Esophagus muscularis mucosa (tissue), 4 donors: ENCODE measurements at regions not wholly inside any gene's neighbourhood (a gene's known extent, or its start where the extent isn't known, plus 50 kb on each side); places are given as distances from the start of the nearest gene placed in this dataset.

ENCODE experiments used
- DNase-seq: peaks from one replicate; pipeline ENCODE4 v3.0.0-alpha.2; 2017; ENCODE audit errors: extremely low spot score
- H3K27ac ChIP-seq, 4 donors: fragments of 200-600 bp; sonication (generic); replicated peaks in 1 of 4; 1 replicate in 3 of 4; 2 replicates in 1 of 4; pipeline ENCODE4 v1.5.1; 2016 to 2019; ENCODE audit warnings: mild to moderate bottlenecking in 1 of 4
- H3K27me3 ChIP-seq, 4 donors: fragments of 200-600 bp; sonication (generic); one replicate each; pipeline versions ENCODE4 v1.5.1 to v1.6.0; 2016 to 2019
- H3K36me3 ChIP-seq, 4 donors: fragments of 200-600 bp; sonication (generic); one replicate each; pipeline ENCODE4 v1.5.1; 2016 to 2019
- H3K4me1 ChIP-seq, 4 donors: fragments of 200-600 bp; sonication (generic); one replicate each; pipeline ENCODE4 v1.5.1; 2016 to 2019
- H3K4me3 ChIP-seq, 4 donors: fragments of 200-600 bp; sonication (generic); 1 replicate in 2 of 4; 2 replicates in 2 of 4; pipeline ENCODE4 v1.5.1; 2016 to 2019; ENCODE audit warnings: mild to moderate bottlenecking in 4 of 4, moderate library complexity in 1 of 4
- H3K9me3 ChIP-seq, 4 donors: fragments of 200-600 bp; sonication (generic); 1 replicate in 3 of 4; 2 replicates in 1 of 4; pipeline ENCODE4 v1.5.1; 2016 to 2019
- CTCF ChIP-seq, 3 experiments: fragments of 200-600 bp in 2 of 3; fragments of 450-650 bp in 1 of 3; sonication (generic) in 2 of 3; IDR thresholded peaks; one replicate each; pipeline ENCODE4 v1.5.1; 2017 to 2019; ENCODE audit warnings: antibody characterized with exemption in 3 of 3, mild to moderate bottlenecking in 2 of 3, moderate library complexity in 1 of 3
- EP300 ChIP-seq: sonication (generic); formaldehyde crosslinking; IDR thresholded peaks from one replicate; pipeline ENCODE4 v1.6.1; 2017; ENCODE audit warnings: antibody characterized with exemption
- POLR2A ChIP-seq: fragments of 450-650 bp; IDR thresholded peaks from one replicate; pipeline ENCODE4 v1.6.1; 2017; ENCODE audit warnings: antibody characterized with exemption, moderate library complexity, mild to moderate bottlenecking, low read depth
- POLR2AphosphoS5 ChIP-seq, 2 donors: sonication (generic); formaldehyde crosslinking; IDR thresholded peaks; one replicate each; pipeline ENCODE4 v1.6.1; 2017; ENCODE audit warnings: antibody characterized with exemption in 2 of 2
- WGBS: methylation state at CpG from one replicate; pipeline ENCODE4 v1.1.5; 2018; 5-methylcytosine and 5-hydroxymethylcytosine counted together
- intact Hi-C: fragments of 100-400 bp; cut with DNase I; formaldehyde crosslinking; loops from one replicate; pipeline ENCODE4 v1.15.1; 2023

GRCh38 chr2:59567151-59567550, 986.3 kb downstream of the BCL11A start:
- H3K27me3 ChIP-seq, result no peaks in the 10 kb centered on the region
- 37% methylated on average over 6 of the region's 6 CpGs for WGBS
- H3K36me3 ChIP-seq, result no peaks in the 10 kb centered on the region
- TF ChIP-seq POLR2A (no peak), POLR2AphosphoS5 (IDR thresholded peaks at IDR 0.05) (no peak), CTCF (IDR thresholded peaks at IDR 0.05) (no peak), EP300 (no peak)
- H3K27ac ChIP-seq, result no peak overlapping the region
- no peak overlapping the region for H3K4me3 ChIP-seq
- intact Hi-C loops, result no loop called here
- peaks cover 0 to 5% (median 4%) of the 10 kb centered on the region in 4 donors for H3K4me1 ChIP-seq
- no peak for DNase-seq
- H3K9me3 ChIP-seq, result no peaks in the 10 kb centered on the region

- H3K4me1 ChIP-seq, result peaks cover 0 to 5% (median 4%) of the 10 kb centered on the region in 4 donors
- no peaks in the 10 kb centered on the region for H3K36me3 ChIP-seq
- no peak overlapping the region for H3K27ac ChIP-seq
- H3K4me3 ChIP-seq, result no peak overlapping the region
- no peaks in the 10 kb centered on the region for H3K9me3 ChIP-seq
- DNase-seq, result no peak
- TF ChIP-seq POLR2AphosphoS5 (IDR thresholded peaks at IDR 0.05), result no peak
- no peak for TF ChIP-seq EP300
- TF ChIP-seq POLR2A, result no peak
- TF ChIP-seq CTCF (IDR thresholded peaks at IDR 0.05), result no peak
- H3K27me3 ChIP-seq, result no peaks in the 10 kb centered on the region
- WGBS, result 47% methylated on average over 2 of the region's 2 CpGs
- intact Hi-C loops, result no loop called here
Observed at GRCh38 chr2:59566739-59567138, 986.7 kb downstream of the BCL11A start.

- Histone ChIP-seq H3K9me3 (no peaks in the 10 kb centered on the region), H3K36me3 (no peaks in the 10 kb centered on the region), H3K27me3 (no peaks in the 10 kb centered on the region), H3K4me3 (no peak overlapping the region), H3K27ac (no peak overlapping the region), H3K4me1 (no peaks in the 10 kb centered on the region)
- 70% methylated on average over 2 of the region's 2 CpGs for WGBS
- DNase-seq, result no peak
- TF ChIP-seq EP300 (no peak), POLR2A (no peak), CTCF (IDR thresholded peaks at IDR 0.05) (no peak), POLR2AphosphoS5 (IDR thresholded peaks at IDR 0.05) (no peak)
- intact Hi-C loops, result no loop called here
Observed at GRCh38 chr2:59561281-59561680, 992.2 kb downstream of the BCL11A start.

GRCh38 chr2:59560769-59561168, 992.7 kb downstream of the BCL11A start:
- DNase-seq, result no peak
- H3K4me1 ChIP-seq, result no peaks in the 10 kb centered on the region
- no peaks in the 10 kb centered on the region for H3K9me3 ChIP-seq
- no peak for TF ChIP-seq CTCF (IDR thresholded peaks at IDR 0.05)
- no peak for TF ChIP-seq POLR2A
- no peak for TF ChIP-seq EP300
- no peak for TF ChIP-seq POLR2AphosphoS5 (IDR thresholded peaks at IDR 0.05)
- no peaks in the 10 kb centered on the region for H3K27me3 ChIP-seq
- 71% methylated on average over 3 of the region's 3 CpGs for WGBS
- intact Hi-C loops, result no loop called here
- no peak overlapping the region for H3K27ac ChIP-seq
- no peak overlapping the region for H3K4me3 ChIP-seq
- H3K36me3 ChIP-seq, result no peaks in the 10 kb centered on the region

GRCh38 chr2:59540864-59541263, 1012.6 kb downstream of the BCL11A start:
- intact Hi-C loops, result no loop called here
- Histone ChIP-seq H3K36me3 (no peaks in the 10 kb centered on the region), H3K9me3 (no peaks in the 10 kb centered on the region), H3K4me3 (no peak overlapping the region), H3K27ac (no peak overlapping the region), H3K27me3 (no peaks in the 10 kb centered on the region), H3K4me1 (no peaks in the 10 kb centered on the region)
- TF ChIP-seq POLR2A (no peak), CTCF (IDR thresholded peaks at IDR 0.05) (no peak), EP300 (no peak), POLR2AphosphoS5 (IDR thresholded peaks at IDR 0.05) (no peak)
- DNase-seq, result no peak
- WGBS, result 70% methylated on average over 4 of the region's 4 CpGs
